GM08714 (cell line): ENCODE measurements at regions not wholly inside any gene's neighbourhood (a gene's known extent, or its start where the extent isn't known, plus 50 kb on each side); places are given as distances from the start of the nearest gene placed in this dataset.

ENCODE experiments used
- H3K4me3 ChIP-seq: fragments of 200-500 bp; sonication (Bioruptor generic); 2 replicates; pipeline ENCODE4 v1.5.1; 2014; ENCODE audit warnings: mild to moderate bottlenecking, low read length, inconsistent platforms
- ZNF274 ChIP-seq: IDR thresholded peaks from 2 replicates; pipeline ENCODE4 v1.6.1; 2012; ENCODE audit warnings: mild to moderate bottlenecking, low read depth, low read length

DNA sequence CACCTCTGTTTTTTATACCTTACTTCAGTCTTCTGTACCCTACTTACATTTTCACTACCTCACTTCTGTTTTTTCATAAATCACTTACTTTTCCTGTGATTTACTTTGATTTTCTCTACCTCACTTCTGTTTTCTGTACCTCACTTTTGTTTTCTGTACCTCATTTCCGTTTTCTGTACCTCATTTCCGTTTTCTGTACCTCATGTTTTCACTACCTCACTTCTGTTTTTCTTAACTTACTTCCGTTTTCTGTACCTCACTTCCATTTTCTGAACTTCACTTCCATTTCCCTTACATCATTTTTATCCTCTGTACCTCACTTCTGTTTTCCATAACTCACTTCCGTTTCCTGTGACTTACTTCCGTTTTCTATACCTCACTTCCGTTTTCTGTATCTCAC lies 492.0 kb upstream of the AKR1E2 start:
- no peak overlapping the region for H3K4me3 ChIP-seq
- TF ChIP-seq ZNF274: no peak

DNA sequence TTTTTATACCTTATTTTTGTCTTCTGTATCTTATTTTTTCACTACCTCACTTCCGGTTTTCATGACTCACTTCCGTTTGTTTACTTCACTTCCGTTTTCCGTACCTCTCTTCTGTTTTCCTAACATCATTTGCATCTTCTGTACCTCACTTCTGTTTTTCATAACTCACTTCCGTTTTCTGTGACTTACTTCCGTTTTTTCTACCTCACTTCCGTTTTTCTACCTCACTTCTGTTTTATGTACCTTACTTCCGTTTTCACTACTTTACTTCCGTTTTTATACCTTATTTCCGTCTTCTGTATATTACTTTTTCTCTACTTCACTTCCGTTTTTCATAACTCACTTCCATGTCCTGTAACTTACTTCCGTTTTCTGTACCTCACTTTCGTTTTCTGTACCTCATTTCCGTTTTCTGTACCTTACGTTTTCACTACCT lies 492.5 kb upstream of the AKR1E2 start:
- no peak overlapping the region for H3K4me3 ChIP-seq
- TF ChIP-seq ZNF274: no peak

DNA sequence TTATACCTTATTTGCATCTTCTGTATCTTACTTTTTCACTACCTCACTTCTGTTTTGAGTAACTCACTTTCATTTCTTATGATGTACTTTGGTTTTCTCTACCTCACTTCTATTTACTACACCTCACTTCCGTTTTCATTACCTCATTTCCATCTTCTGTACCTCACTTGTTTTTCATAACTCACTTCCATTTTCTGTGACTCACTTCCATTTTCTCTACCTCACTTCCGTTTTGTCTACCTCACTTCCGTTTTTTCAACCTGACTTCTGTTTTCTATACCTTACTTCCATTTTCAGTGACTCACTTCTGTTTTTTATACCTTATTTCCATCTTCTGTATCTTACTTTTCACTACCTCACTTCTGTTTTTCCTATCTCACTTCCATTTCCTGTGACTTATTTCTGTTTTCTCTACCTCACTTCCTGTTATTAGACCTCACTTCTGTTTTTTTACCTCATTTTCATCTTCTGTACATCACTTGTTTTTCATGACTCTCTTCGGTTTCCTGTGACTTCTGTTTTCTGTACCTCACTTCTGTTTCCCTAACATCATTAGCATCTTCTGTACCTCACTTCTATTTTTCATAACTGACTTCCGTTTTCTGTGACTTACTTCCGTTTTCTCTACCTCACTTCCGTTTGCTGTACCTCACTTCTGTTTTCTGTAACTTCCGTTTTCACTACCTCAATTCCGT lies 493.1 kb upstream of the AKR1E2 start:
- no peak for TF ChIP-seq ZNF274
- H3K4me3 ChIP-seq: no peak overlapping the region

DNA sequence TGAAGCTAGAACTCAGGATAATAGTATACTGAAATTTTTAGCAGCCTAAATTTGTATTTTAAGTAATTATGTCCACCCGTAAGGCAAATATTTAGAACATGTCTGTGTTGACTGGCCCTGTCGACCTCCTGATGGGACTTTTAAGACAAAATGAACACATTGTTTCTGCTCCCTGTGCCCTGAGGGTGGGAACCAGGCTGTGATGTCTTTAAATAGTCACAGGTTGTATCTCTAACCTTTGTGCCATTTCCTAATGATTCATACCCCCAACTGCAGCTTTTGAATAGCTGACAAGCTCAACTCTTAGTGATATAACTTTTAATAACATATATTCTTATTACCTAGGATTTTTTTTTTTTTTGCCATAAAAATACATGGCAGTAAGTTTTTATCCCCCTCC lies 494.9 kb upstream of the AKR1E2 start:
- no peak for TF ChIP-seq ZNF274
- H3K4me3 ChIP-seq: no peak overlapping the region

- TF ChIP-seq ZNF274: no peak
- H3K4me3 ChIP-seq: no peak overlapping the region
These were observed 495.4 kb upstream of the AKR1E2 start for GRCh38 chr10:4330636-4331035.

DNA sequence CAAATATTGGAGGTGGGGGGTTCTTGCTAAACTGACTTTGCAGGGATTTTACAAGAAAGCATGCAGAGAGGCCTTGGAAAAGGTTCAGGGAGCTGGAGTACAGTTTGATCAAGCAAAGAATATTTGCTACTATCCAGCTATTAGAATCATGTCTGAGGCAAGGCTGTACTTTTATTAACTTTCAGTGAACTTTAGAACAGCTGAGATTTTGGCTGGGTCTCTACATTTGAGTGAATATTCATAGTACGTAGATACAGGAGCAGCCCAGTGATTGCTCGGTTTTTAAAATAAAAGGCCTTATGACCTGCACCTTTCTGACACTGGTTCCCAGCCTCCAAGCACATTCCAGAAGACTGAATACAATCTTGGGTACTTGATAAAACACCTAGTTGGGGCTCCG lies 496.8 kb upstream of the AKR1E2 start:
- H3K4me3 ChIP-seq: no peak overlapping the region
- no peak for TF ChIP-seq ZNF274

GRCh38 chr10:4326647-4327046 lies 499.4 kb upstream of the AKR1E2 start:
- TF ChIP-seq ZNF274: no peak
- no peak overlapping the region for H3K4me3 ChIP-seq

DNA sequence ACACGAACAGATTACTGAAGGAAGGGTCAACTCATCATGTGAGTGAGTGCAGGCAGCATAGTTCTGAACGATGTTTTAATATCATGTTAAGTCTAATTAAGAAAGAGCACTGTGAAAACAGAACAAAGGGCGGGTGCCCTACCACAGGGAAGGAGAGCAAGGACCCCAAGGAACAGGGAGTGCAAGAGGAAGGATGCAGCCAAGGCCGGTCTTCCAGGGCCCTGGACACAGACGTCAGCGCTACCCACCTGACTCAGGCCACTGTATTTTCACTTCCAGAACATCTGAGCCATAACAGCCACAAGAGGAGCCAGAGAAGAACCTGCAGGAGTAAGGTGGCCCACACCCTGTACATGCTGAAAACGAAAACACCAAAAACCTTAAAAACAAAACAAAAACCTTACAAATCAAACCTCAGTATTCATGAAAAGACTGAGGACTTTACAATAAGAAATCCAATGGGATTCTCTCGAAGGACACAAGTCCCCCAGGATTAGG lies 506.1 kb upstream of the AKR1E2 start:
- no peak overlapping the region for H3K4me3 ChIP-seq

GRCh38 chr10:4316161-4316810 lies 509.7 kb upstream of the AKR1E2 start:
- no peak overlapping the region for H3K4me3 ChIP-seq
- TF ChIP-seq ZNF274: no peak

More for the DNA sequence above, 506.1 kb upstream of the AKR1E2 start:
- TF ChIP-seq ZNF274: no peak

DNA sequence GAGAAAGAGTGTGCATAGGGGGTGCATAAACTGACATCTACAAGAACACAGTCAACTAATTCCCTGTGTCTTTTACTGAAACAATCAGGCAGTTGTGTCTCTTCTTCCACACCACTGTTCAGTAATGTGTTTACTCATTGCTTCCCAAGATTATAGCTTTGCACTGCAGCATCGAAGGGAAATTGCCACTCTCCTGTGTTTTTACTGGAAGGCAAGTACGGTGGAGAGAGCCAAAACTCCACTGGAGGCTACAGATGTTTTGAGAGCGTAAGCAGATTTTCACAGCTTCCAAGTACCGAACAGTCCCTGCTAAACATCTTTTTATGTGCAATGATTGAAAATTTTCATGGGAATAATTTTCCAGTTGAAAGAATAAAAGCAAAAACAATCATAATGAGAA lies 510.5 kb upstream of the AKR1E2 start:
- no peak overlapping the region for H3K4me3 ChIP-seq
- no peak for TF ChIP-seq ZNF274

DNA sequence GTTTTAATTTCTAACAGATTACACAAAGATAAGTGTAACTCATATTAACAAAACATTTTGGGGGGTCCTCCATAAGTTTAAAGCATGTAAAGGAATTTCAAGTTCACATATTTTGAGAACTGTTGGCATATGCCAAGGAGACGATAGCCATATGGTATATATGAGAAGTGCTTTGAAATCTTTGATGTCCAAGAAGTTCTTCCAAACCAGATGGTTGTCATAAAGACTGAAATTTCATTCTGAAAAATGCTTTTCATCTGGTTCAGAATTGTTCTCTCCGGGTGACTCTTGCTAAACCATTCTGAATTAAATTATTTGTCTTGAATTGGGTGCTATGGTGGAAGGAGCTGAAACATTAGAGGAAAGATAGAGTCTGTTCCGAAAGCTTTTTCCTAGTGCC lies 513.0 kb upstream of the AKR1E2 start:
- TF ChIP-seq ZNF274: no peak
- H3K4me3 ChIP-seq: no peak overlapping the region

- H3K4me3 ChIP-seq: no peak overlapping the region
- no peak for TF ChIP-seq ZNF274
These were observed 513.8 kb upstream of the AKR1E2 start for GRCh38 chr10:4312051-4312835.

DNA sequence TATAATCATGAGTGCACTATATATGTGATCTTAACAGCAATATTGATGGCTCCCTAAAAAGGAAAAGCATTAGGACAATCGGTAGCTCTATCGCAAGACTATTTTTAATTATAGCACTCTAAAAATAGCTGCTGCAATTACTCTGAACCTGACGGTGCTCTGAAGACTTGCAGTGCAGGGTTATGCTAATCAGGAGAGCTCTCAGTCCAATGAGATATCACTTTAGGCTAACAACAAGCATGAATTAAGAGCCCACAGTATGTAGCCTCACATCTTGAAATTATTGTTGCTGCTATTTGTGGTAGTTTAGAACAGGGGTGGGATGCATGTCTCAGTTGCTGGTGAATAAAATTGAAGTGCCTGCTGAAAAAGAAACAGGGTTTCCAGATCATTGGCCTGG lies 515.8 kb upstream of the AKR1E2 start:
- no peak overlapping the region for H3K4me3 ChIP-seq
- TF ChIP-seq ZNF274: no peak

DNA sequence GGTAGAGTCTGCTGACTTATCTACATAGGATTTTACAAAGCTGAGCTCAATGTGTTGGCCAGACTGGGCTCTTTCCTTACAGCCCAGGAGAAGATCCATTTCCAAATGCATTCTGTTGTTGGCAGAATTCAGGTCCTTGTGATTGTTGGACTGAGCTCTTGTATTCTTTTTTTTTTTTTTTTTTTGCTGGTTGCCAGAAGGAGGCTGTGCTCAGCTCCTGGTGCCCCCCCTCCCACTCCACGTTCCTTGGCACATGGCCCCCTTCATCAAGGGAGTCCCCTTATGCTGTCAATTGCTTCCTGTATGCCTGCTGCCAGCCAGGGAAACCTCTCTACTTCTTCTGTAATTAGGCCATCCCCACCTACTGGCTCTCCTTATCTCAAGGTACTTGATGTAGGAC lies 518.1 kb upstream of the AKR1E2 start:
- no peak for TF ChIP-seq ZNF274
- H3K4me3 ChIP-seq: no peak overlapping the region

DNA sequence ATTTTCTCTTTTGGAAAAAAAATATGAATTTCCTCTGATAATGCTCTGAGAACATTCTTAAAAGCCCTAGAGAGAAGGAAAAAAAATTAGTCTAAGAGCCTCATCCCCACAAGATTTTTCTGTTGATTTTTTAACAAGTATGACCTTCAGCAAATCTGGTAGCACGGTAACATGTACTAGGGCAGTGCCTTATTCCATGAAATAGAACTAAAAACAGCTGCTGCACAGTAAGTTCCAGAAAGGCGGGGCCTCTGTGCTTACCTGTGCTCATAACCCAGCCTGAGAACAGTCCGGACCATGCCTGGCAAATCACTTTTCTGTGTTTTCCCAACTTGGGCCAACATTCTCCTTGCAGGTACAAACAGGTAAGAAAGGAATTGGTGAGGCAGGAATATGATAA lies 519.1 kb upstream of the AKR1E2 start:
- H3K4me3 ChIP-seq: no peak overlapping the region
- TF ChIP-seq ZNF274: no peak

DNA sequence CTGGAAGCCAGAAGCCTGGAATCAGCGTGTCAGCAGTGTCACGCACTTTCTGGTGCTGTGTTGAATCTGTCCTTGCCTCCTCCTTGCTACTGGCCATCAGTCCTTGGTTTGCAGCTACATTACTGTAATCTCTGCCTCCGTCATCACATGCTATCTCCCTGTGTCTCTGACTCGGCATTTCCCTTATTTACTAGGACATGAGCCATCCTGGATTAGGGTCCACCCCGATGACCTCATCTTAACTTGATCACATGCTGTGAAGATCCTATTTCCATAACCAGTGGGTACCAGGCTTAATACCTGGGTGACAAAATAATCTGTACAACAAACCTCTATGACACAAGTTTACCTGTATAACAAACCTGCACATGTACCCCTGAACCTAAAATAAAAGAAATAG lies 518.0 kb upstream of the KLF6 start:
- no peak for TF ChIP-seq ZNF274
- no peak overlapping the region for H3K4me3 ChIP-seq
